ENCODE measurements at regions not wholly inside any gene's neighbourhood (a gene's known extent, or its start where the extent isn't known, plus 50 kb on each side); places are given as distances from the start of the nearest gene placed in this dataset.
"Not testable (repeated sequence)": the region's sequence is repeated elsewhere in the genome, so short reads cannot be mapped to it uniquely, and the experiment has no call there.

GRCh38 chr5:91928754-91929521 lies 545.8 kb upstream of the ARRDC3 start:
- TF ChIP-seq CTCF (IDR thresholded peaks at IDR 0.05; ENCODE audit: control insufficient read depth, insufficient read depth, low read depth, low read length, missing control alignments), result peak; percentile 28

GRCh38 chr5:91927439-91927838 lies 544.3 kb upstream of the ARRDC3 start:
- DNase-seq (ENCODE audit: low read depth), result no peak
- H3K4me3 ChIP-seq (ENCODE audit: control insufficient read depth, low read depth, low read length), result no peak overlapping the region
- no peak for TF ChIP-seq CTCF (IDR thresholded peaks at IDR 0.05; ENCODE audit: control insufficient read depth, insufficient read depth, low read depth, low read length, missing control alignments)

More at GRCh38 chr5:91928754-91929521, 545.8 kb upstream of the ARRDC3 start:
- DNase-seq (ENCODE audit: low read depth), result no peak
- H3K4me3 ChIP-seq (ENCODE audit: control insufficient read depth, low read depth, low read length), result no peak overlapping the region

GRCh38 chr5:91925249-91925648 lies 542.1 kb upstream of the ARRDC3 start:
- TF ChIP-seq CTCF (IDR thresholded peaks at IDR 0.05; ENCODE audit: control insufficient read depth, insufficient read depth, low read depth, low read length, missing control alignments), result no peak
- H3K4me3 ChIP-seq (ENCODE audit: control insufficient read depth, low read depth, low read length), result no peak overlapping the region
- no peak for DNase-seq (ENCODE audit: low read depth)

DNA sequence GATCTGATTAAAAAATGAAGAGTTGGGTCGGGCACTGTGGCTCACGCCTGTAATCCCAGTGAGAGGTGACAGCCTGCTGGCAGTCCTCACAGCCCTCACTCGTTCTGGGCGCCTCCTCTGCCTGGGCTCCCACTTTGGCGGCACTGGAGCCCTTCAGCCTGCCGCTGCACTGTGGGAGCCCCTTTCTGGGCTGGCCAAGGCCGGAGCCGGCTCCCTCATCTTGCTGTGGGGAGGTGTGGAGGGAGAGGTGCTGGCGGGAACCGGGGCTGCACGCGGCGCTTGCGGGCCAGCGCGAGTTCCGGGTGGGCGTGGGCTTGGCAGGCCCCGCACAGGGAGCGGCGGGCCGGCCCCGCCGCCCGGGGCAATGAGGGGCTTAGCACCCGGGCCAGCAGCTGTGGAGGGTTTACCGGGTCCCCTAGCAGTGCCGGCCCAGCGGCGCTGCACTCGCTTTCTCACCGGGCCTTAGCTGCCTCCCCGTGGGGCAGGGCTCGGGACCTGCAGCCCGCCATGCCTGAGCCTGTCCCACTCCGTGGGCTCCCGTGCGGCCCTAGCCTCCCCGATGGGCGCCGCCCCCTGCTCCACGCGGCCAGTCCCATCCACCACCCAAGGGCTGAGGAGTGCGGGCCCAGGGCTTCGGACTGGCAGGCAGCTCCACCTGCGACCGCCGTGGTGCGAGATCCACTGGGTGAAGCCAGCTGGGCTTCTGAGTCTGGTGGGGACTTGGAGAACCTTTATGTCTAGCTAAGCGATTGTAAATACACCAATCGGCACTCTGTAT lies 534.1 kb upstream of the ARRDC3 start:
- not testable (repeated sequence) for H3K4me3 ChIP-seq (ENCODE audit: control insufficient read depth, low read depth, low read length); DNase-seq (ENCODE audit: low read depth)

- no peak for TF ChIP-seq CTCF (IDR thresholded peaks at IDR 0.05; ENCODE audit: control insufficient read depth, insufficient read depth, low read depth, low read length, missing control alignments)
- no peak overlapping the region for H3K4me3 ChIP-seq (ENCODE audit: control insufficient read depth, low read depth, low read length)
- DNase-seq (ENCODE audit: low read depth), result no peak
Observed at GRCh38 chr5:91910655-91911054, 527.5 kb upstream of the ARRDC3 start.

- no peak overlapping the region for H3K4me3 ChIP-seq (ENCODE audit: control insufficient read depth, low read depth, low read length)
- no peak for TF ChIP-seq CTCF (IDR thresholded peaks at IDR 0.05; ENCODE audit: control insufficient read depth, insufficient read depth, low read depth, low read length, missing control alignments)
- DNase-seq (ENCODE audit: low read depth), result no peak
Observed at GRCh38 chr5:91910247-91910646, 527.1 kb upstream of the ARRDC3 start.

DNA sequence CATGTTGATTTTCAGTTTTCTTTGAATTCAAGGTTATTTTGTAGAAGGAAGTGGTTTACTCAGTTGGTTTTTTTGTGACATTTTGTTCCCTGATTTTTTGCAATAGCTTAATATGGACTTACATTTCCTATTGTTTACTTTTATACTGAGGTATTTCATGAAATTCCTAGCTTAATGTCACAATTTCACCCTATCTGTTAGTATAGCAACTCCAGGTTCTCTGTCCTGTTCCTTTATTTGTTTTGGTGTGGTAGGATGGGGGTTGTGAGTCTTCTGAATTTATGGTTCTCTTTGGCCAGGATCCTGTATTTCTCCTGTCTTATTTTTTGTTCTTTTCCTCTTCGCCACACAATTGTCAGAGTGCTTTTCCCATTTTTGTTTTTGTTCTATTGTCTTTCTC lies 523.4 kb upstream of the ARRDC3 start:
- TF ChIP-seq CTCF (IDR thresholded peaks at IDR 0.05; ENCODE audit: control insufficient read depth, insufficient read depth, low read depth, low read length, missing control alignments), result no peak
- DNase-seq (ENCODE audit: low read depth), result no peak
- no peak overlapping the region for H3K4me3 ChIP-seq (ENCODE audit: control insufficient read depth, low read depth, low read length)

Measured in AG09309 (cell line).